CD4-positive, alpha-beta memory T cell (primary cell): ENCODE measurements at regions not wholly inside any gene's neighbourhood (a gene's known extent, or its start where the extent isn't known, plus 50 kb on each side); places are given as distances from the start of the nearest gene placed in this dataset.

Experiments
- CTCF ChIA-PET: fragments of 350-600 bp; sonication (Branson Sonifier 250); formaldehyde crosslinking; loops from one replicate; lab custom pipeline; 2021; ENCODE audit warnings: inconsistent platforms; ENCODE audit not compliant: partially characterized antibody; lab: Charles Lee
- POLR2A ChIA-PET: fragments of 350-600 bp; sonication (Branson Sonifier 250); formaldehyde crosslinking; loops from one replicate; lab custom pipeline; 2021; ENCODE audit not compliant: partially characterized antibody; lab: Charles Lee
- DNase-seq, 5 donors: peaks; one replicate each; pipeline versions ENCODE4 v3.0.0 to v3.0.0-alpha.2; 2020 to 2022; ENCODE audit warnings: mixed read lengths in 1 of 5
- H3K27ac ChIP-seq: one replicate; pipeline ENCODE4 v1.7.0; 2013; ENCODE audit warnings: low read depth, low read length
- H3K27me3 ChIP-seq: 2 replicates; pipeline ENCODE4 v1.7.0; 2013; ENCODE audit warnings: mild to moderate bottlenecking, low read length, moderate library complexity; ENCODE audit not compliant: insufficient read depth
- H3K36me3 ChIP-seq: 2 replicates; pipeline ENCODE4 v1.7.0; 2013; ENCODE audit warnings: mild to moderate bottlenecking, low read length, moderate library complexity; ENCODE audit not compliant: insufficient read depth
- H3K4me1 ChIP-seq: 2 replicates; pipeline ENCODE4 v1.7.0; 2013; ENCODE audit warnings: mild to moderate bottlenecking, low read length, moderate library complexity; ENCODE audit not compliant: insufficient read depth
- H3K4me3 ChIP-seq, 2 donors: one replicate each; pipeline ENCODE4 v1.7.0; 2013; ENCODE audit warnings: low read length in 2 of 2, mild to moderate bottlenecking in 1 of 2
- H3K9me3 ChIP-seq, 2 donors: one replicate each; pipeline ENCODE4 v1.7.0; 2013; ENCODE audit warnings: low read length in 2 of 2, control low read depth in 1 of 2; ENCODE audit not compliant: control insufficient read depth in 1 of 2
- H3K27ac Mint-ChIP-seq, 7 donors: one replicate each; pipeline ENCODE4 v1.8.0; 2020 to 2021; ENCODE audit warnings: mixed read lengths in 7 of 7, mild to moderate bottlenecking in 6 of 7, inconsistent platforms in 3 of 7, moderate library complexity in 3 of 7
- H3K27me3 Mint-ChIP-seq, 2 donors: one replicate each; pipeline ENCODE4 v1.8.0; 2020 to 2021; ENCODE audit warnings: mixed read lengths in 2 of 2
- H3K36me3 Mint-ChIP-seq, 2 donors: one replicate each; pipeline ENCODE4 v1.8.0; 2020 to 2021; ENCODE audit warnings: mixed read lengths in 2 of 2, inconsistent platforms in 1 of 2, mild to moderate bottlenecking in 1 of 2
- H3K4me1 Mint-ChIP-seq, 4 donors: one replicate each; pipeline ENCODE4 v1.8.0; 2020 to 2021; ENCODE audit warnings: mixed read lengths in 4 of 4, mild to moderate bottlenecking in 1 of 4
- H3K4me3 Mint-ChIP-seq, 8 donors: one replicate each; pipeline ENCODE4 v1.8.0; 2020 to 2021; ENCODE audit warnings: mixed read lengths in 8 of 8, mild to moderate bottlenecking in 7 of 8, moderate library complexity in 6 of 8, inconsistent platforms in 3 of 8
- H3K9me3 Mint-ChIP-seq, 8 donors: one replicate each; pipeline ENCODE4 v1.8.0; 2020 to 2021; ENCODE audit warnings: mixed read lengths in 8 of 8, mild to moderate bottlenecking in 5 of 8, inconsistent platforms in 3 of 8, moderate library complexity in 1 of 8
- intact Hi-C: fragments of 100-400 bp; cut with micrococcal nuclease; formaldehyde crosslinking; loops from one replicate; pipeline ENCODE4 v1.15.1; 2023

DNA sequence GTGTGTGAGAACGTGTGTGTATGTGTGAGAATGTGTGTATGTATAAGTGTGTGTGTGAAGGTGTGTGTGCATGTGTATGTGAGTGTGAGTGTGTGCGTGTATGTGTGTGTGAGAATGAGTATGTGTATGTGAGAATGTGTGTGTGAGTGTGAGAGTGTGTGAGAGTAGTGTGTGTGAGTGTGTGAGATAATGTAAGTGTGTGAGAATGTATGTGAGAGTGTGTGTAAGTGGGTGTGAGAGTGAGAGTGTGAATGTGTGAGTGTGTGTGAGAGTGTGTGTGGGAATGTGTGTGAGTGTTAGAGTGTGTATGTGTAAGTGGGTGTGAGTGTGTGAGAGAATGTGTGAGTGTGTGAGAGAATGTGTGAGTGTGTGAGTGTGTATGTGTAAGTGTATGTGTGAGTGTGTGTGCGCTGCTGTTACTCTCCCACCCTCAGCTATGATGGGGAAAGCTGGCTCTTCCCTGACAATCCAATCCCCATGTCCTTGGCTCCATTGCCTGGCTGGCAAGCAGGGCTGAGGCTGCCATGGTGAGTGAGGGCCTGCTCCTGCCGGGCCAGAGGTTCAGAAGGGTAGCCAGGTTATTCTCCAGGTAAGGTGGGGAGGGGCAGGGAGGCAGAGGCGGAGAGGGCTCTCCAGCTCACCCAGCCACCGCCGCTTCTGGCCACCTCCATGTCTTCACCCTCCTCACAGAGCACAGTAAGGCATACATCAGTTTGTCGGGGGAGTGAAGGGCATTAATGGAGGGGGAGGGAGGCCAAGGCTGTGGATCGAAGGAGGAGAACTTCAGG lies 72.6 kb upstream of the PCBD1 start:
- H3K27me3 ChIP-seq, result no peaks in the 10 kb centered on the region
- no peak for DNase-seq
- ChIA-PET CTCF (no interaction called here), POLR2A (no interaction called here)
- intact Hi-C loops, result no loop called here
- Mint-ChIP-seq H3K4me3 (no peak overlapping the region), H3K36me3 (no peaks in the 10 kb centered on the region), H3K4me1 (no peaks in the 10 kb centered on the region), H3K9me3 (no peaks in the 10 kb centered on the region), H3K27ac (no peak overlapping the region), H3K27me3 (peaks cover 3 to 12% of the 10 kb centered on the region in 2 donors)
- H3K27ac ChIP-seq, result no peak overlapping the region
- H3K4me3 ChIP-seq, result no peak overlapping the region
- no peaks in the 10 kb centered on the region for H3K4me1 ChIP-seq
- no peaks in the 10 kb centered on the region for H3K36me3 ChIP-seq
- no peaks in the 10 kb centered on the region for H3K9me3 ChIP-seq

DNA sequence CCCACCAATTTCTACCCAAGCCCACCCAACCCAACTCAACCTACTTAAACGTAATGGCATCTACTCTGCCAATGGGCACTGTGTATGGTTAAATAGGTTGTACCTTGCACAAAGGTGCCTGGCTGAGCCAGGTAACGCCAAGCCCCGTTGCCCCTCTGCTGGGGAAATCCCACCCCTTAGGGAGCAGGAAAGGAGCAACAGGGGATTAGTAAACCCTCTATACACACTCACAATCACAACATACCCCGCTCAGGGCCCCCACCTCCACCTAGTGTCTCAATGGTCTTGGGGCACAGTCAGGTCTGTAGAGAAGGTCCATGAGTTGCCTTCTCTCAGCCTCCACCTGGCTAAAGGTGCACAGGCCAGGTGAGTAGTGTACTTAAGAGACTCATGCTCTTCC lies 74.3 kb upstream of the PCBD1 start:
- ChIA-PET CTCF (no interaction called here), POLR2A (no interaction called here)
- no peak for DNase-seq
- no peak overlapping the region for H3K27ac ChIP-seq
- no peaks in the 10 kb centered on the region for H3K36me3 Mint-ChIP-seq
- H3K4me1 ChIP-seq, result no peaks in the 10 kb centered on the region
- H3K9me3 Mint-ChIP-seq, result no peaks in the 10 kb centered on the region
- no peak overlapping the region for H3K4me3 Mint-ChIP-seq
- no peaks in the 10 kb centered on the region for H3K36me3 ChIP-seq
- H3K27ac Mint-ChIP-seq, result no peak overlapping the region
- H3K4me1 Mint-ChIP-seq, result peaks cover 0 to 3% (median 0%) of the 10 kb centered on the region in 4 donors
- H3K9me3 ChIP-seq, result no peaks in the 10 kb centered on the region
- H3K27me3 Mint-ChIP-seq, result peaks cover 0 to 7% of the 10 kb centered on the region in 2 donors
- H3K4me3 ChIP-seq, result no peak overlapping the region
- no peaks in the 10 kb centered on the region for H3K27me3 ChIP-seq
- intact Hi-C loops, result no loop called here

GRCh38 chr10:70963271-70963670 lies 74.9 kb upstream of the PCBD1 start:
- Mint-ChIP-seq H3K27me3 (peaks cover 0 to 7% of the 10 kb centered on the region in 2 donors), H3K4me3 (no peak overlapping the region), H3K36me3 (no peaks in the 10 kb centered on the region), H3K27ac (no peak overlapping the region), H3K9me3 (no peaks in the 10 kb centered on the region), H3K4me1 (peaks cover 0 to 3% (median 0%) of the 10 kb centered on the region in 4 donors)
- Histone ChIP-seq H3K9me3 (no peaks in the 10 kb centered on the region), H3K4me1 (no peaks in the 10 kb centered on the region), H3K36me3 (no peaks in the 10 kb centered on the region), H3K27ac (no peak overlapping the region), H3K27me3 (no peaks in the 10 kb centered on the region), H3K4me3 (no peak overlapping the region)
- no peak for DNase-seq
- ChIA-PET CTCF (no interaction called here), POLR2A (no interaction called here)
- intact Hi-C loops, result no loop called here

DNA sequence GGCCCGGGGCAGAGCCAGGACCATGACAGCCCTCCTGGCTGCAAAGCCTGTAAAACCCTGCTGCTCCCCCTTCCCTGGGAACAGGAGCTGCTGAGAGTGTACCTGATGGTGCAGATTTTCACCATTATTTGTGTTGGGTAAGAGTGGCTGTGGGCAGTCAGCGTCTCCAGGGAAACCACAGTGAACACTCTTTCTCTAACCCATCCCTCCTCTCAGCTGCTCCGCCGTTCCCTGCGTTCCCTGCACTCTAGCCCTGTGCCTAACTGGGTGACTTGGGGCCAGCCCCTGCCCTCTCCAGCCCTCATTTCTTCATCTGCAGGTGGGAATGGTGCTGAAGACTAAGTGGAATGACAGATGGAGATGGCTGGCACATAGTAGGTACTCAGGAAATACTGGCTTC lies 75.9 kb upstream of the PCBD1 start:
- POLR2A ChIA-PET, result no interaction called here
- Histone ChIP-seq H3K4me3 (no peak overlapping the region), H3K4me1 (no peaks in the 10 kb centered on the region), H3K27me3 (no peaks in the 10 kb centered on the region), H3K27ac (no peak overlapping the region), H3K36me3 (no peaks in the 10 kb centered on the region), H3K9me3 (no peaks in the 10 kb centered on the region)
- CTCF ChIA-PET, result no interaction called here
- Mint-ChIP-seq H3K27ac (no peak overlapping the region), H3K36me3 (no peaks in the 10 kb centered on the region), H3K9me3 (no peaks in the 10 kb centered on the region), H3K4me3 (no peak overlapping the region), H3K4me1 (peaks cover 0 to 3% (median 0%) of the 10 kb centered on the region in 4 donors), H3K27me3 (peaks cover 0 to 7% of the 10 kb centered on the region in 2 donors)
- no peak for DNase-seq
- intact Hi-C loops, result no loop called here

DNA sequence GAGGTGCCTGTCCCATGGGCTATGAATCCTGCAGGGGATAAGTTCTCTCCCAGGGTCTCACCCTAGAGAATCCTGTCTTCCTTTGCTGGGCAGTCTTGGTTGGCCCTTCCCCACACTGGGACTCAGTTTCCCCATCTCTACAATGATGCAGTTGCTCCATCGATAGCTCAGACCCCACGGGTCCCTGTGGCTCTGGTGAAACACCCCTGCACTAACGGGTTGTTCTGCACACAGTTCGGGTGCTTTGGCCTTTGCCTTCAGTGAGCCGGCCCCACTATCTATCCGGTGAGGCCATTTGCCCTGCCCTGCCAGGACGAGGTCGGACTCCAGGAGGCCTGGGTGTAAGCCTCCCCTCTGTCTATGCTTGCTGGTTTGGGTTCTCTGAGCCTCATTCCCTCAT lies 76.5 kb upstream of the PCBD1 start:
- CTCF ChIA-PET, result no interaction called here
- Histone ChIP-seq H3K4me3 (no peak overlapping the region), H3K27me3 (no peaks in the 10 kb centered on the region), H3K36me3 (no peaks in the 10 kb centered on the region), H3K27ac (no peak overlapping the region), H3K4me1 (no peaks in the 10 kb centered on the region), H3K9me3 (no peaks in the 10 kb centered on the region)
- Mint-ChIP-seq H3K4me3 (no peak overlapping the region), H3K27ac (no peak overlapping the region), H3K27me3 (peaks cover 0 to 7% of the 10 kb centered on the region in 2 donors), H3K36me3 (no peaks in the 10 kb centered on the region), H3K4me1 (peaks cover 0 to 3% (median 0%) of the 10 kb centered on the region in 4 donors), H3K9me3 (no peaks in the 10 kb centered on the region)
- DNase-seq, result no peak
- intact Hi-C loops, result no loop called here
- POLR2A ChIA-PET, result no interaction called here

GRCh38 chr10:70965566-70965965 lies 77.2 kb upstream of the PCBD1 start:
- Histone ChIP-seq H3K27me3 (no peaks in the 10 kb centered on the region), H3K4me1 (no peaks in the 10 kb centered on the region), H3K36me3 (no peaks in the 10 kb centered on the region), H3K27ac (no peak overlapping the region), H3K4me3 (no peak overlapping the region), H3K9me3 (no peaks in the 10 kb centered on the region)
- intact Hi-C loops, result no loop called here
- peaks cover 0 to under 1% (median 0%) of the 10 kb centered on the region in 8 donors for H3K9me3 Mint-ChIP-seq
- H3K27me3 Mint-ChIP-seq, result peaks cover 3 to 11% of the 10 kb centered on the region in 2 donors
- no peak for DNase-seq
- H3K36me3 Mint-ChIP-seq, result no peaks in the 10 kb centered on the region
- H3K4me3 Mint-ChIP-seq, result no peak overlapping the region
- ChIA-PET POLR2A (no interaction called here), CTCF (no interaction called here)
- peak overlapping the region in 1 of 7 donors; percentile 66 for H3K27ac Mint-ChIP-seq
- H3K4me1 Mint-ChIP-seq, result peaks cover 0 to 3% (median 0%) of the 10 kb centered on the region in 4 donors

- Histone ChIP-seq H3K36me3 (no peaks in the 10 kb centered on the region), H3K27ac (no peak overlapping the region), H3K27me3 (no peaks in the 10 kb centered on the region), H3K4me3 (no peak overlapping the region), H3K4me1 (no peaks in the 10 kb centered on the region), H3K9me3 (no peaks in the 10 kb centered on the region)
- Mint-ChIP-seq H3K27me3 (peaks cover 5 to 13% of the 10 kb centered on the region in 2 donors), H3K4me3 (no peak overlapping the region), H3K27ac (no peak overlapping the region), H3K9me3 (peaks cover 0 to 14% (median 3%) of the 10 kb centered on the region in 8 donors), H3K36me3 (no peaks in the 10 kb centered on the region), H3K4me1 (peaks cover 0 to 3% (median 0%) of the 10 kb centered on the region in 4 donors)
- DNase-seq, result no peak
- POLR2A ChIA-PET, result no interaction called here
- intact Hi-C loops, result no loop called here
- CTCF ChIA-PET, result no interaction called here
Observed at GRCh38 chr10:70966646-70967553, 78.5 kb upstream of the PCBD1 start.
